Osteoblast (primary cell): ENCODE measurements at regions not wholly inside any gene's neighbourhood (a gene's known extent, or its start where the extent isn't known, plus 50 kb on each side); places are given as distances from the start of the nearest gene placed in this dataset.
"Not testable (repeated sequence)": the region's sequence is repeated elsewhere in the genome, so short reads cannot be mapped to it uniquely, and the experiment has no call there.

Source experiments
- DNase-seq: peaks from one replicate; pipeline ENCODE4 v3.0.0; 2011; ENCODE audit warnings: low spot score, mixed read lengths; ENCODE audit not compliant: insufficient read length; ENCODE audit errors: missing footprints
- H2AFZ ChIP-seq: 2 replicates; pipeline ENCODE4 v1.6.0; 2011; ENCODE audit warnings: mild to moderate bottlenecking, low read length
- H3K27ac ChIP-seq: 2 replicates; pipeline ENCODE4 v1.5.1; 2011; ENCODE audit warnings: mild to moderate bottlenecking, low read depth, low read length, moderate library complexity
- H3K27me3 ChIP-seq: 2 replicates; pipeline ENCODE4 v1.6.0; 2012; ENCODE audit warnings: mild to moderate bottlenecking, control low read depth, inconsistent platforms, low read length, moderate library complexity; ENCODE audit not compliant: insufficient read depth
- H3K36me3 ChIP-seq: 2 replicates; pipeline ENCODE4 v1.5.1; 2011; ENCODE audit warnings: mild to moderate bottlenecking, low read length, control low read depth, moderate library complexity; ENCODE audit not compliant: insufficient read depth
- H3K4me1 ChIP-seq: 2 replicates; pipeline ENCODE4 v1.5.1; 2011; ENCODE audit warnings: mild to moderate bottlenecking, low read length, control low read depth, moderate library complexity; ENCODE audit not compliant: insufficient read depth
- H3K4me2 ChIP-seq: 2 replicates; pipeline ENCODE4 v1.6.0; 2011; ENCODE audit warnings: mild to moderate bottlenecking, low read length; ENCODE audit not compliant: insufficient read depth
- H3K4me3 ChIP-seq: fragments of 200-600 bp; sonication (generic); 3 replicates; pipeline ENCODE4 v1.5.1; 2012; ENCODE audit warnings: mild to moderate bottlenecking, low read length, inconsistent platforms; ENCODE audit not compliant: insufficient read depth
- H3K79me2 ChIP-seq: 2 replicates; pipeline ENCODE4 v1.6.0; 2012; ENCODE audit warnings: mild to moderate bottlenecking, low read length, control low read depth, inconsistent platforms; ENCODE audit not compliant: insufficient read depth
- H3K9me3 ChIP-seq: 2 replicates; pipeline ENCODE4 v1.5.1; 2011; ENCODE audit warnings: low read depth, low read length, control low read depth
- H4K20me1 ChIP-seq: 2 replicates; pipeline ENCODE4 v1.6.0; 2012; ENCODE audit warnings: mild to moderate bottlenecking, low read length, control low read depth; ENCODE audit not compliant: insufficient read depth
- TF ChIP-seq, protein P1 (sequence below): IDR thresholded peaks from 2 replicates; pipeline ENCODE4 v1.5.1; 2011; ENCODE audit warnings: mild to moderate bottlenecking, low read depth, low read length, moderate library complexity; ENCODE audit errors: extremely low read depth

DNA sequence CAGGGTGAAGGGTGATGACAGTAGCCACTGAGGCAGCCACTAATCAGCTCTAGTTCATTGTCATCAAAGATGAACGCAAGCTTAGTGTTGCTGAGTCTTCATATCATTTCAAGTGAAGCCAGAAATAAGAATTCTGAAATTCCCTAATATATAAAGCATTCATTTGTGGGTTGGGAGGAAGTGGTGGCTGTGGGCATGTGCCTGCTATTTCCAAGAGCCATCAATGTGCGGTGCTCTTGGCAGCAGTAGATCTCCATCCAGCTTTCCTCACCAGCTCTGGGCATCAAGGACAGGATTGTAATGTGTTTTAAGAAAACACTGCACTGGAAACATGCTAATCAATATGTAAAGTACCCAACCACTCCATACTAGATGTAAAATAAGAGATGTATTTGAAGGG, 202.5 kb upstream of the AHR start:
- Histone ChIP-seq H3K4me1 (peaks cover 30% of the 10 kb centered on the region), H3K27me3 (no peaks in the 10 kb centered on the region), H3K27ac (no peak overlapping the region), H3K9me3 (no peaks in the 10 kb centered on the region), H2AFZ (no peak overlapping the region), H3K4me2 (no peak overlapping the region), H3K4me3 (no peak overlapping the region), H4K20me1 (no peaks in the 10 kb centered on the region), H3K79me2 (no peaks in the 10 kb centered on the region), H3K36me3 (no peaks in the 10 kb centered on the region)
- DNase-seq: no peak
- TF ChIP-seq, protein P1, sequence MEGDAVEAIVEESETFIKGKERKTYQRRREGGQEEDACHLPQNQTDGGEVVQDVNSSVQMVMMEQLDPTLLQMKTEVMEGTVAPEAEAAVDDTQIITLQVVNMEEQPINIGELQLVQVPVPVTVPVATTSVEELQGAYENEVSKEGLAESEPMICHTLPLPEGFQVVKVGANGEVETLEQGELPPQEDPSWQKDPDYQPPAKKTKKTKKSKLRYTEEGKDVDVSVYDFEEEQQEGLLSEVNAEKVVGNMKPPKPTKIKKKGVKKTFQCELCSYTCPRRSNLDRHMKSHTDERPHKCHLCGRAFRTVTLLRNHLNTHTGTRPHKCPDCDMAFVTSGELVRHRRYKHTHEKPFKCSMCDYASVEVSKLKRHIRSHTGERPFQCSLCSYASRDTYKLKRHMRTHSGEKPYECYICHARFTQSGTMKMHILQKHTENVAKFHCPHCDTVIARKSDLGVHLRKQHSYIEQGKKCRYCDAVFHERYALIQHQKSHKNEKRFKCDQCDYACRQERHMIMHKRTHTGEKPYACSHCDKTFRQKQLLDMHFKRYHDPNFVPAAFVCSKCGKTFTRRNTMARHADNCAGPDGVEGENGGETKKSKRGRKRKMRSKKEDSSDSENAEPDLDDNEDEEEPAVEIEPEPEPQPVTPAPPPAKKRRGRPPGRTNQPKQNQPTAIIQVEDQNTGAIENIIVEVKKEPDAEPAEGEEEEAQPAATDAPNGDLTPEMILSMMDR: no peak

GRCh38 chr7:17097668-17098297, 200.7 kb upstream of the AHR start:
- H4K20me1 ChIP-seq: no peaks in the 10 kb centered on the region
- H3K27me3 ChIP-seq: no peaks in the 10 kb centered on the region
- H3K27ac ChIP-seq: no peak overlapping the region
- TF ChIP-seq, protein P1: no peak
- H2AFZ ChIP-seq: no peak overlapping the region
- H3K36me3 ChIP-seq: no peaks in the 10 kb centered on the region
- no peaks in the 10 kb centered on the region for H3K9me3 ChIP-seq
- no peak overlapping the region for H3K4me2 ChIP-seq
- no peak for DNase-seq
- H3K4me3 ChIP-seq: no peak overlapping the region
- no peaks in the 10 kb centered on the region for H3K79me2 ChIP-seq
- peaks cover 25% of the 10 kb centered on the region for H3K4me1 ChIP-seq

- Histone ChIP-seq H3K36me3 (no peaks in the 10 kb centered on the region), H3K9me3 (no peaks in the 10 kb centered on the region), H3K27me3 (no peaks in the 10 kb centered on the region), H4K20me1 (no peaks in the 10 kb centered on the region), H3K4me2 (no peak overlapping the region), H2AFZ (no peak overlapping the region), H3K27ac (no peak overlapping the region), H3K79me2 (no peaks in the 10 kb centered on the region), H3K4me3 (no peak overlapping the region), H3K4me1 (peaks cover 25% of the 10 kb centered on the region)
- TF ChIP-seq, protein P1: no peak
- no peak for DNase-seq
Measured at GRCh38 chr7:17098515-17098914, 199.9 kb upstream of the AHR start.

DNA sequence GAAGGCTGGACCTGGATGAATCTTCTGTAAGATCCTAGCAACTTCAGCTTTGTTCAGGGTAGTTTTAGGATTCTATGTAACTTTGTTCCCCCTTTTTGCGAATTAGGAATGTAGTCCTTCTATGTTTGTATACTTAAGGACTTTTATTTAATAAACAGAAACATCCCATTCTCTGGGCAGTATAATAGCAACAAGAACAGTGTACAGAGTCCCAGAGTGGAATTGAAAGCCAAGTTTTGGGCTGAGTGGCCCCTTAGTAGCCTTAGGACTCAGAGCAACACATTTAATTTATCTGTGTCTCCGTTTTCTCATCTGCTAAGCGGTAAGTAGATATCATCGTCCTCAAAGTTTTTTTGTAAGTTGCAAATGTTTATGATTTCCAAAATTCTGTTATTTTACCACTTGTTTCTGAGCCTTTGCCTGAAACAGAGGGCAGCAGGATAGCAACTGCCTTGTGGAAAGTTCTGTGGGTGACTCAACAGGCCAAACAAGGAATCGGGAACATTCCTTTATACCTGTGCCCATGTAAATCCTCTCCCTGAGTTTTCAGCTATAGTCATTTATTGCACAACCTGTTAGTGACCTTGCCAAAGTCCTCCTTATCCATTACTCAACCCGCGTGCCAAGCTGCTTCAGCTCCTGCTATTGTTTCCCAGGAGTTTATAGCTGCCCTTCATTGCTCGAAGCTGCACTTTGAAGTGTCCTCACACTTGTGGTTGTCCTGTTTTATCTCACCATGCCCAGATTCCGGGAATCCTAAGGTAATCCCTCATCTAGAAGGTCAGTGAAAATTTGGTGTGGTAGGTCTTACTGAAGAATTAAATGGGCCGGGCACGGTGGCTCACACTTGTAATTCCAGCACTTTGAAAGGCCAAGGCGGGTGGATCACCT, 199.1 kb upstream of the AHR start:
- Histone ChIP-seq H3K4me1 (peaks cover 23% of the 10 kb centered on the region), H3K4me2 (no peak overlapping the region), H3K9me3 (no peaks in the 10 kb centered on the region), H3K27ac (no peak overlapping the region), H3K79me2 (no peaks in the 10 kb centered on the region), H3K27me3 (no peaks in the 10 kb centered on the region), H3K36me3 (no peaks in the 10 kb centered on the region), H2AFZ (no peak overlapping the region), H4K20me1 (no peaks in the 10 kb centered on the region), H3K4me3 (no peak overlapping the region)
- TF ChIP-seq, protein P1: no peak
- no peak for DNase-seq

- H3K36me3 ChIP-seq, H2AFZ ChIP-seq: not testable (repeated sequence)
Measured at GRCh38 chr7:17099974-17100509, 198.4 kb upstream of the AHR start.

More at GRCh38 chr7:17099974-17100509, 198.4 kb upstream of the AHR start:
- H3K4me1 ChIP-seq: peaks cover 16% of the 10 kb centered on the region
- H3K9me3 ChIP-seq, H3K4me2 ChIP-seq, H3K27me3 ChIP-seq, H3K4me3 ChIP-seq, H4K20me1 ChIP-seq, DNase-seq, H3K27ac ChIP-seq, H3K79me2 ChIP-seq: not testable (repeated sequence)
